PC-9 (cell line): ENCODE measurements at regions not wholly inside any gene's neighbourhood (a gene's known extent, or its start where the extent isn't known, plus 50 kb on each side); places are given as distances from the start of the nearest gene placed in this dataset.

Source experiments
- BruUV-seq: library from RNA; stranded (reverse); fragments of 400-500 nt; replicated peaks from 2 replicates; lab custom pipeline; 2021; lab: Mats Ljungman, UMichigan
- CTCF ChIA-PET: fragments of 300-600 bp; sonication (Branson Sonifier 250); formaldehyde crosslinking; loops from one replicate; lab custom pipeline; 2022; ENCODE audit warnings: antibody characterized with exemption; lab: Charles Lee
- POLR2A ChIA-PET: fragments of 300-600 bp; sonication (Branson Sonifier 250); formaldehyde crosslinking; loops from one replicate; lab custom pipeline; 2022; ENCODE audit warnings: antibody characterized with exemption; ENCODE audit not compliant: unreplicated experiment; lab: Charles Lee
- DNase-seq, 2 experiments: peaks; one replicate each; pipeline versions ENCODE4 v3.0.0 to v3.0.0-alpha.2; 2015 to 2022; ENCODE audit warnings: mixed read lengths in 1 of 2
- H2AFZ ChIP-seq: fragments of 200-600 bp; sonication (generic); 2 replicates; pipeline ENCODE4 v1.8.1; 2017; ENCODE audit warnings: antibody characterized with exemption
- H3F3A ChIP-seq: fragments of 200-600 bp; sonication (generic); 2 replicates; pipeline ENCODE4 v1.8.1; 2017; ENCODE audit warnings: antibody characterized with exemption, mild to moderate bottlenecking, low read depth; ENCODE audit not compliant: insufficient read depth
- H3K27ac ChIP-seq: fragments of 200-600 bp; sonication (generic); 2 replicates; pipeline ENCODE4 v1.6.1; 2016; ENCODE audit warnings: mixed run types
- H3K27me3 ChIP-seq: fragments of 200-600 bp; sonication (generic); 2 replicates; pipeline ENCODE4 v1.6.1; 2016; ENCODE audit warnings: low read depth, mixed run types; ENCODE audit not compliant: insufficient read depth
- H3K36me3 ChIP-seq: fragments of 200-600 bp; sonication (generic); 2 replicates; pipeline ENCODE4 v1.6.1; 2016; ENCODE audit warnings: low read depth, mixed run types
- H3K4me1 ChIP-seq: fragments of 200-600 bp; sonication (generic); replicated peaks from 2 replicates; pipeline ENCODE4 v1.6.1; 2016; ENCODE audit warnings: mixed run types; ENCODE audit not compliant: insufficient read depth
- H3K4me2 ChIP-seq: fragments of 200-600 bp; sonication (generic); 2 replicates; pipeline ENCODE4 v1.6.1; 2017; ENCODE audit warnings: mixed run types
- H3K4me3 ChIP-seq: fragments of 200-600 bp; sonication (generic); 2 replicates; pipeline ENCODE4 v1.6.1; 2016; ENCODE audit warnings: mixed run types
- H3K79me2 ChIP-seq: fragments of 200-600 bp; sonication (generic); 2 replicates; pipeline ENCODE4 v1.6.1; 2017; ENCODE audit warnings: low read depth, mixed run types
- H3K9me2 ChIP-seq: fragments of 200-600 bp; sonication (generic); 2 replicates; pipeline ENCODE4 v1.8.1; 2017; ENCODE audit warnings: mild to moderate bottlenecking; ENCODE audit not compliant: insufficient read depth
- H3K9me3 ChIP-seq: fragments of 200-600 bp; sonication (generic); 2 replicates; pipeline ENCODE4 v1.8.1; 2016; ENCODE audit warnings: low read depth; ENCODE audit not compliant: insufficient read depth
- H4K20me1 ChIP-seq: fragments of 200-600 bp; sonication (generic); 2 replicates; pipeline ENCODE4 v1.8.1; 2017; ENCODE audit not compliant: insufficient read depth
- EZH2 ChIP-seq: fragments of 200-600 bp; sonication (generic); IDR thresholded peaks from 2 replicates; pipeline ENCODE4 v1.8.0; 2017; ENCODE audit warnings: antibody characterized with exemption, low read depth
- intact Hi-C: fragments of 100-400 bp; cut with micrococcal nuclease; formaldehyde crosslinking; loops from one replicate; pipeline ENCODE4 v1.10.0; 2022; ENCODE audit not compliant: unreplicated experiment
- TF ChIP-seq, protein P1 (sequence below): fragments of 200-600 bp; sonication (generic); conservative IDR thresholded peaks from 2 replicates; pipeline ENCODE4 v1.6.1; 2017; ENCODE audit warnings: mixed run types, antibody characterized with exemption, mild to moderate bottlenecking, moderate library complexity

DNA sequence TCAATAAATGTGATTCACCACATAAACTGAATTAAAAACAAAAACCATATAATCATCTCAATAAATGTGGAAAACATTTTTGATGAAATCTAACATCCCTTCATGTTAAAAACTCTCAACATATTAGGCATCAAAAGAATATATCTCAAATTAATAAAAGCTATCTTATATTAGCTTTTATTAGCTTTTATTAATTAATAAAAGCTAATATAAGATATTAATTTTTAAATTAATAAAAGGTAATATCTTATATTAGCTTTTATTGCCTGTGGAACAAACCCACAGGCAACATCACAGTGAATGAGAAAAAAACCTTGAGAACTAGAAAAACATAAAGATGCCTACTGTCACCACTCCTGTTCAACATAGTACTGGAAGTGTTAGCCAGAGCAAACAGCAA, 338.9 kb upstream of the GRIA1 start:
- no peak for DNase-seq
- Histone ChIP-seq H3K4me1 (no peaks in the 10 kb centered on the region), H3K4me2 (no peak overlapping the region), H3K79me2 (no peaks in the 10 kb centered on the region), H2AFZ (no peak overlapping the region), H4K20me1 (no peaks in the 10 kb centered on the region), H3K27ac (no peak overlapping the region), H3K9me2 (0 out of 2 replicates have a peak, but pooled peaks cover 2% of the 10 kb centered on the region), H3F3A (no peaks in the 10 kb centered on the region), H3K27me3 (no peaks in the 10 kb centered on the region), H3K9me3 (no peaks in the 10 kb centered on the region), H3K36me3 (no peaks in the 10 kb centered on the region), H3K4me3 (no peak overlapping the region)
- ChIA-PET CTCF (no interaction called here), POLR2A (no interaction called here)
- no peak for TF ChIP-seq EZH2
- TF ChIP-seq, protein P1, sequence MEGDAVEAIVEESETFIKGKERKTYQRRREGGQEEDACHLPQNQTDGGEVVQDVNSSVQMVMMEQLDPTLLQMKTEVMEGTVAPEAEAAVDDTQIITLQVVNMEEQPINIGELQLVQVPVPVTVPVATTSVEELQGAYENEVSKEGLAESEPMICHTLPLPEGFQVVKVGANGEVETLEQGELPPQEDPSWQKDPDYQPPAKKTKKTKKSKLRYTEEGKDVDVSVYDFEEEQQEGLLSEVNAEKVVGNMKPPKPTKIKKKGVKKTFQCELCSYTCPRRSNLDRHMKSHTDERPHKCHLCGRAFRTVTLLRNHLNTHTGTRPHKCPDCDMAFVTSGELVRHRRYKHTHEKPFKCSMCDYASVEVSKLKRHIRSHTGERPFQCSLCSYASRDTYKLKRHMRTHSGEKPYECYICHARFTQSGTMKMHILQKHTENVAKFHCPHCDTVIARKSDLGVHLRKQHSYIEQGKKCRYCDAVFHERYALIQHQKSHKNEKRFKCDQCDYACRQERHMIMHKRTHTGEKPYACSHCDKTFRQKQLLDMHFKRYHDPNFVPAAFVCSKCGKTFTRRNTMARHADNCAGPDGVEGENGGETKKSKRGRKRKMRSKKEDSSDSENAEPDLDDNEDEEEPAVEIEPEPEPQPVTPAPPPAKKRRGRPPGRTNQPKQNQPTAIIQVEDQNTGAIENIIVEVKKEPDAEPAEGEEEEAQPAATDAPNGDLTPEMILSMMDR, result no peak
- no TSS peak for BruUV-seq
- intact Hi-C loops, result no loop called here

DNA sequence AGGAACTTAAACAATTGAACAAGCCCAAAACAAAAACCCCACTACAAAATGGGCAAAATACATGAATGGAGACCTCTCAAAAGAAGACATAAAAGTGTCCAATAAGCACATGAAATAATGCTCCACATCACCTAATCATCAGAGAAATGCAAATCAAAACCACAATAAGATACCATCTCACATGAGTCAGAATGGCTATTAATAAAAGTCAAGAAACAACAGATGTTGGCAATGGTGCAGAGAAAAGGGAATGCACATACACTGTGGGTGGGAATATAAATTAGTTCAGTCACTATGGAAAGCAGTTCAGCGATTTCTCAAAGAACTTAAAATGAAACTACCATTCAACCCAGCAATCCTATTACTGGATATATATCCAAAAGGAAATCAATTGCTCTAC, 337.4 kb upstream of the GRIA1 start:
- no peak overlapping the region for H3K27ac ChIP-seq
- no peaks in the 10 kb centered on the region for H3K9me3 ChIP-seq
- H3K4me3 ChIP-seq, result no peak overlapping the region
- no peak for DNase-seq
- no TSS peak for BruUV-seq
- POLR2A ChIA-PET, result no interaction called here
- 0 out of 2 replicates have a peak, but pooled peaks cover 2% of the 10 kb centered on the region for H3K9me2 ChIP-seq
- no peak for TF ChIP-seq EZH2
- TF ChIP-seq, protein P1, result no peak
- no peaks in the 10 kb centered on the region for H3F3A ChIP-seq
- no peak overlapping the region for H3K4me2 ChIP-seq
- intact Hi-C loops, result no loop called here
- no peaks in the 10 kb centered on the region for H3K79me2 ChIP-seq
- H2AFZ ChIP-seq, result no peak overlapping the region
- no peaks in the 10 kb centered on the region for H3K4me1 ChIP-seq
- H3K36me3 ChIP-seq, result no peaks in the 10 kb centered on the region
- CTCF ChIA-PET, result no interaction called here
- no peaks in the 10 kb centered on the region for H4K20me1 ChIP-seq
- H3K27me3 ChIP-seq, result no peaks in the 10 kb centered on the region

- Histone ChIP-seq H3K4me3 (no peak overlapping the region), H3K27ac (no peak overlapping the region), H3K4me2 (no peak overlapping the region), H3K4me1 (no peaks in the 10 kb centered on the region), H3K9me3 (no peaks in the 10 kb centered on the region), H3F3A (no peaks in the 10 kb centered on the region), H4K20me1 (no peaks in the 10 kb centered on the region), H2AFZ (no peak overlapping the region), H3K27me3 (no peaks in the 10 kb centered on the region), H3K36me3 (no peaks in the 10 kb centered on the region), H3K79me2 (no peaks in the 10 kb centered on the region), H3K9me2 (0 out of 2 replicates have a peak, but pooled peaks cover 2% of the 10 kb centered on the region)
- intact Hi-C loops, result no loop called here
- ChIA-PET CTCF (no interaction called here), POLR2A (no interaction called here)
- TF ChIP-seq, protein P1, result no peak
- TF ChIP-seq EZH2, result no peak
- DNase-seq, result no peak
- no TSS peak for BruUV-seq
These were observed 333.3 kb upstream of the GRIA1 start for GRCh38 chr5:153157156-153157555.
